Heart left ventricle (tissue), 13 donors: ENCODE measurements at regions not wholly inside any gene's neighbourhood (a gene's known extent, or its start where the extent isn't known, plus 50 kb on each side); places are given as distances from the start of the nearest gene placed in this dataset.

Experiments
- CTCF ChIP-seq, 12 donors: fragments of 200-600 bp; sonication (generic) in 4 of 12; IDR thresholded peaks; one replicate each; pipeline versions ENCODE4 v1.5.0 to v1.8.0; 2018 to 2022; ENCODE audit warnings: antibody characterized with exemption in 12 of 12, mild to moderate bottlenecking in 5 of 12
- POLR2A ChIP-seq, 2 donors: fragments of 450-650 bp; IDR thresholded peaks; one replicate each; pipeline ENCODE4 v1.6.1; 2017; ENCODE audit warnings: antibody characterized with exemption in 2 of 2, mild to moderate bottlenecking in 2 of 2, moderate library complexity in 2 of 2
- donor health status: ischemic (EF 13 %, LVEDD 7.1; RV severe dilation, severe dysfunction).
- donor health status: DM: no; HTN: yes; CAD: no.
- donor health status: DM: no; HTN: no; CAD: no.
- donor health status: ischemic (EF 25% LVEDD 6.9; RV normal size, moderate dysfunction).
- donor health status: ischemic (EF 25% LVEDD 5.7; RV mildly dilated, moderate dysfunction).
- donor health status: ischemic (EF 35%, LVEDD 5.7; RV mildly dilated, moderate dysfunction).
- donor health status: nonischemic (EF 11% LVEDD 7.7; RV severe dilation, severe dysfunction).
- donor health status: DM: yes; HTN: yes; CAD: no.
- donor health status: PGD.
- donor health status: ischemic (EF 29% LVEDD 5.4; RV normal size, mild dysfunction).
- donor health status: nonischemic (EF 23%, LVEDD 6.1; RV moderate dilation, normal function).

GRCh38 chr6:4426968-4427367 lies 291.6 kb upstream of the ECI2 start:
- TF ChIP-seq POLR2A (IDR thresholded peaks at IDR 0.05) (no peak), CTCF (IDR thresholded peaks at IDR 0.05) (no peak)
